ENCODE measurements at regions not wholly inside any gene's neighbourhood (a gene's known extent, or its start where the extent isn't known, plus 50 kb on each side); places are given as distances from the start of the nearest gene placed in this dataset.

DNA sequence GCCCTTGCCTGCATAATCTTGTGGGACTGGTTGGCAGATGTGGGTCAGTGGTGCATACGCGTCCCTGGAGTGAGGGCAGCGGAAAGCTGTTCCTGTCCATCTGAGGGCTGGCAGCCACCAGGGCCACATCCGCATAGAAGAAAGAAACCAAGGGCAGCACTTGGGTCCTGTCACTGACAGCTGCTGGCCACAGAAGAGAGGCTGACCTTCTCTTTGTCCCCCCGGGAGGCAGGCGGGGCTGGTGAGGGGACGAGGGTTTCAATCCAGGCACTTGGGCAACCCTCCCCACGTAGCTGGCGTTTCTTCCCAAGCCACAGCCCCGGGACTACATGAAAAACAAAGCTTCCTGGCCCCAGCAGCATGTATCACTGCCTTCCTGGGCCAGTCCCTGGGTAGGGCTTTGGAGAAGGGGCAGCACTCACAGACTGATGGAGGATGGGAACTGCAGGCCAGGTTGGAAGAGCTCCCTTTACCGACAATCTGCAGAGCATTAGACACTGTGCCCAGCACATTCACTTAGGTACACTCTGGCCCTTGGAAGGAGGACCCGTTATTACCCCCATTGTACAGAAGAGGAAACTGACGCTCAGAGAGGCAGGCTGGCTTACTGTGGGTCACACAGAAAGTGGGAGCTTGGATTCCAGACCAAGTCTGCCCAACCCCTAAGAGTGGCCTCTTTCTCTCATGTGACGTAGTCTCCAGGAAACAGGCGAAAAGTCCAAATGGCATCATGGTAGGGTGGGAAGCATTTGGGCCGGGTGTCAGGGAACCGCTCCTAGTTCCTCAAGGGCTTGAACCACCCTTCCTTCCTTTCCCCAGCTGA lies 78.8 kb upstream of the SLC6A6 start:
- TF ChIP-seq, protein P1, sequence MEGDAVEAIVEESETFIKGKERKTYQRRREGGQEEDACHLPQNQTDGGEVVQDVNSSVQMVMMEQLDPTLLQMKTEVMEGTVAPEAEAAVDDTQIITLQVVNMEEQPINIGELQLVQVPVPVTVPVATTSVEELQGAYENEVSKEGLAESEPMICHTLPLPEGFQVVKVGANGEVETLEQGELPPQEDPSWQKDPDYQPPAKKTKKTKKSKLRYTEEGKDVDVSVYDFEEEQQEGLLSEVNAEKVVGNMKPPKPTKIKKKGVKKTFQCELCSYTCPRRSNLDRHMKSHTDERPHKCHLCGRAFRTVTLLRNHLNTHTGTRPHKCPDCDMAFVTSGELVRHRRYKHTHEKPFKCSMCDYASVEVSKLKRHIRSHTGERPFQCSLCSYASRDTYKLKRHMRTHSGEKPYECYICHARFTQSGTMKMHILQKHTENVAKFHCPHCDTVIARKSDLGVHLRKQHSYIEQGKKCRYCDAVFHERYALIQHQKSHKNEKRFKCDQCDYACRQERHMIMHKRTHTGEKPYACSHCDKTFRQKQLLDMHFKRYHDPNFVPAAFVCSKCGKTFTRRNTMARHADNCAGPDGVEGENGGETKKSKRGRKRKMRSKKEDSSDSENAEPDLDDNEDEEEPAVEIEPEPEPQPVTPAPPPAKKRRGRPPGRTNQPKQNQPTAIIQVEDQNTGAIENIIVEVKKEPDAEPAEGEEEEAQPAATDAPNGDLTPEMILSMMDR (conservative IDR thresholded peaks at IDR 0.05; ENCODE audit: low read depth, low read length) = no peak
- TF ChIP-seq USF2 (IDR thresholded peaks at IDR 0.05; ENCODE audit: low read depth, low read length) (no peak), MAZ (IDR thresholded peaks at IDR 0.05; ENCODE audit: borderline replicate concordance, low read depth, low read length) (no peak), SMC3 (IDR thresholded peaks at IDR 0.05; ENCODE audit: low read depth, low read length) (no peak), POLR2A (IDR thresholded peaks at IDR 0.05; ENCODE audit: low read depth, low read length) (no peak), MXI1 (IDR thresholded peaks at IDR 0.05; ENCODE audit: borderline replicate concordance, low read depth, low read length) (no peak)
